ENCODE measurements at regions not wholly inside any gene's neighbourhood (a gene's known extent, or its start where the extent isn't known, plus 50 kb on each side); places are given as distances from the start of the nearest gene placed in this dataset.

DNA sequence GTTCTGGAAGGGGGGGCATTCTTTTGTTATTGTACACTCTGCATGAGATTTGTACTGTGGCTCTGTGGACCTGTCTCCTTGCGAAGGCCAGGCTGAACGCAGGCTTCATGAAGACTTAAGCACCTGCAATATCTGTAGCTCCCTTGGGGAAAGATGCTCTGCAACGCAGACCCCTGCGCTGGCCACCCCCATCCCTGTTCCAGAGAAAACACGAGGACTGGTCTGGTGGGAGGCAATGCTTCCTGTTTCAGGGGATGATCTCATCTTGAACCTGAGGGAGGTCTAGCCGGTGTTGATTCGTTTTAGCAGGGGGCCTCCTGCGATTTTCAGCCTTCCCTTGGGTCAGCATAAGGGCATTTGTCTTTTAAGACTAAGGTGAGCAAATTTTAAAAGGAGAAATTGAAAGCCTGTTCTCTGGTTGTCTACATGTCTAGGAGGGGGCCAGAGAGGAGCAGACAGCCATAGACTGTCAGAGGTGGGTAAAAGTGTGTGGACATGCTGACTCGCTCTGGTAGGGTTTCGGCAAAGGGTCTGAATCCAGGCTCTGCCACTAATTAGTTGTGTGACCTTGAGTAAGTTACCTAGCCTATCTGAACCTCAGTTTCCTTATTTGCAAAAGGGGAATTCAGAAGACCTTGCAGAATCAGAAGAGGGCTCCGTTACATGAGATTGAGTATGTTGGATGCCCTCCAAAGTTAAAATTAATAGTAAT is 80.9 kb upstream of the RASGRF1 start:
- Histone ChIP-seq H2BK5ac (ENCODE audit: low read length) (no peak overlapping the region), H3K4me2 (ENCODE audit: insufficient read depth, low read length, poor library complexity, severe bottlenecking) (no peak overlapping the region), H3K14ac (ENCODE audit: low read length) (no peak overlapping the region), H3K27ac (replicated peaks; ENCODE audit: low read length) (no peak overlapping the region), H4K91ac (ENCODE audit: low read depth, low read length, poor library complexity) (no peak overlapping the region), H3K9me3 (replicated peaks in 1 of 2; ENCODE audit: control insufficient read depth in 2 of 2, insufficient read depth in 1 of 2, low read depth in 1 of 2, low read length in 2 of 2) (no peaks in the 10 kb centered on the region), H2AK5ac (ENCODE audit: low read depth, low read length) (no peak overlapping the region), H3K9ac (ENCODE audit: low read depth, low read length, poor library complexity) (no peak overlapping the region), H3K4me3 (ENCODE audit: low read length in 2 of 2) (no peak overlapping the region), H3K79me1 (ENCODE audit: low read depth, low read length) (no peaks in the 10 kb centered on the region), H3K36me3 (replicated peaks in 1 of 2; ENCODE audit: control insufficient read depth in 2 of 2, insufficient read depth in 2 of 2, low read length in 2 of 2) (no peaks in the 10 kb centered on the region), H3K27me3 (ENCODE audit: control insufficient read depth in 3 of 3, insufficient read depth in 3 of 3, low read depth in 1 of 3, low read length in 3 of 3) (peaks cover 0 to 17% (median 0%) of the 10 kb centered on the region in 3 experiments), H2BK12ac (ENCODE audit: low read length) (no peak overlapping the region), H2BK120ac (ENCODE audit: low read depth, low read length) (no peak overlapping the region), H2AFZ (ENCODE audit: low read length) (no peak overlapping the region), H2BK15ac (ENCODE audit: low read length) (no peak overlapping the region), H3K23ac (ENCODE audit: low read depth, low read length, poor library complexity) (no peak overlapping the region), H3K4me1 (ENCODE audit: control insufficient read depth in 2 of 2, insufficient read depth in 1 of 2, low read depth in 1 of 2, low read length in 2 of 2) (peaks cover 0 to 7% of the 10 kb centered on the region in 2 donors), H3K18ac (ENCODE audit: low read length) (no peak overlapping the region), H3K4ac (ENCODE audit: low read length) (no peak overlapping the region), H4K8ac (ENCODE audit: low read depth, low read length) (no peak overlapping the region)
- DNase-seq (ENCODE audit: low spot score): no peak
- WGBS, 2 donors (ENCODE audit: extremely low coverage in 2 of 2, insufficient read length in 2 of 2, insufficient replicate concordance in 1 of 2): no CpG with 5 or more reads among the region's 11 CpGs

DNA sequence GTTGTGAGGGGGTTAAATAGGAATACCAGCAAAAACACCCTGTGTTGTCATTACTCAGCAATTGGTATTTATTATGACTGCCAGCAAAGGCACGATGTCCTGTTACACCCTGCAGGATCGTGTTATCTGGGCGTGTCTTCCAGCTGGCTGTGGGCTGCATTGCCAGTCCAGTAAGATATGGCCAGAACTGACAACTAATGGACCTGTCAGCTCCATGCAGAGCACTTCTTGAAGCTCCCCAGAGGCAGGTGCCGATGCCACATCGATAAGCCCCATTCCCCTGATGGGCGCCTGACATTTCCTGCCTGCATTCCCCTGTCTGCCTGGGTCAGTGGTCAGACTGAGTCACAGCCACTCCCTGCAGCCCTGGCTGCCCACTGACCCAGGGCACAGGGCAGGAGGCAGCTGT is 79.7 kb upstream of the RASGRF1 start:
- no peak overlapping the region for H3K23ac ChIP-seq (ENCODE audit: low read depth, low read length, poor library complexity)
- H2AFZ ChIP-seq (ENCODE audit: low read length): no peak overlapping the region
- H2BK12ac ChIP-seq (ENCODE audit: low read length): peak overlapping the region; percentile 53
- DNase-seq (ENCODE audit: low spot score): no peak
- no peaks in the 10 kb centered on the region for H3K9me3 ChIP-seq (replicated peaks in 1 of 2; ENCODE audit: control insufficient read depth in 2 of 2, insufficient read depth in 1 of 2, low read depth in 1 of 2, low read length in 2 of 2)
- no peak overlapping the region for H2AK5ac ChIP-seq (ENCODE audit: low read depth, low read length)
- H3K27me3 ChIP-seq (ENCODE audit: control insufficient read depth in 3 of 3, insufficient read depth in 3 of 3, low read depth in 1 of 3, low read length in 3 of 3): peaks cover 0 to 16% (median 0%) of the 10 kb centered on the region in 3 experiments
- peak overlapping the region; percentile 69 for H3K18ac ChIP-seq (ENCODE audit: low read length)
- H3K14ac ChIP-seq (ENCODE audit: low read length): no peak overlapping the region
- no peak overlapping the region for H3K9ac ChIP-seq (ENCODE audit: low read depth, low read length, poor library complexity)
- no peaks in the 10 kb centered on the region for H3K36me3 ChIP-seq (replicated peaks in 1 of 2; ENCODE audit: control insufficient read depth in 2 of 2, insufficient read depth in 2 of 2, low read length in 2 of 2)
- H2BK120ac ChIP-seq (ENCODE audit: low read depth, low read length): no peak overlapping the region
- no peak overlapping the region for H3K4me3 ChIP-seq (ENCODE audit: low read length in 2 of 2)
- H3K4me2 ChIP-seq (ENCODE audit: insufficient read depth, low read length, poor library complexity, severe bottlenecking): no peak overlapping the region
- H3K4ac ChIP-seq (ENCODE audit: low read length): no peak overlapping the region
- no peak overlapping the region for H2BK5ac ChIP-seq (ENCODE audit: low read length)
- peaks cover 0 to 7% of the 10 kb centered on the region in 2 donors for H3K4me1 ChIP-seq (ENCODE audit: control insufficient read depth in 2 of 2, insufficient read depth in 1 of 2, low read depth in 1 of 2, low read length in 2 of 2)
- H4K91ac ChIP-seq (ENCODE audit: low read depth, low read length, poor library complexity): no peak overlapping the region
- no peak overlapping the region for H4K8ac ChIP-seq (ENCODE audit: low read depth, low read length)
- H3K27ac ChIP-seq (replicated peaks; ENCODE audit: low read length): no peak overlapping the region
- H2BK15ac ChIP-seq (ENCODE audit: low read length): no peak overlapping the region
- no CpG with 5 or more reads among the region's 6 CpGs for WGBS, 2 donors (ENCODE audit: extremely low coverage in 2 of 2, insufficient read length in 2 of 2, insufficient replicate concordance in 1 of 2)
- H3K79me1 ChIP-seq (ENCODE audit: low read depth, low read length): no peaks in the 10 kb centered on the region

DNA sequence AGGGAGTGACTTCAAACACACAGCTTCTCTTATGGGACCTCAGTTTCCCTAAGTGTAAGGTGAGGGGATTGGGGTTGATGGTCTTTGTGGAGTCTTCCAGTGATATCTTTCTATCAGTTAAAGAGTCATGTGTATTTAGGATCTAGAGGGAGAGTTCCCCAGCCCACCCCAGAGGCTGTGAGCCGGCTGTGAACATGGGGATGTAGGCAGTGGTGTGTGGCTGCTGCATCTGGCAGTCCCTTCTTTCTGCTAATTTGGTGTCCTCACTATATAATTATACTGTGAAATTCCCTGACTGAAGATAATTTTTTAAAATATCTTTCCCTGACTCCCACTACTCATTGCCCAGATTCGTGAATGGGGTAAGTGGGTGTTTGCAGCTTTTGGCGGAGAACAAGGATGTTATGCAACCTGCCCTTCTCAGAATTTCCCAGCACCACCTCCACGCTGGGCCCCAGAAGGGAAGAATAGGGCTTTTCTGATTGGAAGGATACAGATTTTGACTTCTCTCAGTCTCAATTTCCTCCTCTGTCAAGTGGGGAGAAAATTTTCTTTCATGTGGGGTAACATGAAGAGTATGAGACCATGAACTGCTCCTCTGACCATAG is 79.0 kb upstream of the RASGRF1 start:
- Histone ChIP-seq H3K4me2 (ENCODE audit: insufficient read depth, low read length, poor library complexity, severe bottlenecking) (no peak overlapping the region), H3K9me3 (replicated peaks in 1 of 2; ENCODE audit: control insufficient read depth in 2 of 2, insufficient read depth in 1 of 2, low read depth in 1 of 2, low read length in 2 of 2) (peaks cover 0 to 2% of the 10 kb centered on the region in 2 donors), H2BK12ac (ENCODE audit: low read length) (no peak overlapping the region), H3K36me3 (replicated peaks in 1 of 2; ENCODE audit: control insufficient read depth in 2 of 2, insufficient read depth in 2 of 2, low read length in 2 of 2) (no peaks in the 10 kb centered on the region), H3K27me3 (ENCODE audit: control insufficient read depth in 3 of 3, insufficient read depth in 3 of 3, low read depth in 1 of 3, low read length in 3 of 3) (peaks cover 0 to 16% (median 0%) of the 10 kb centered on the region in 3 experiments), H3K4ac (ENCODE audit: low read length) (no peak overlapping the region), H3K9ac (ENCODE audit: low read depth, low read length, poor library complexity) (no peak overlapping the region), H3K4me3 (ENCODE audit: low read length in 2 of 2) (no peak overlapping the region), H3K4me1 (ENCODE audit: control insufficient read depth in 2 of 2, insufficient read depth in 1 of 2, low read depth in 1 of 2, low read length in 2 of 2) (peaks cover 0 to 7% of the 10 kb centered on the region in 2 donors), H2AK5ac (ENCODE audit: low read depth, low read length) (no peak overlapping the region), H2BK15ac (ENCODE audit: low read length) (peak overlapping the region; percentile 6), H3K79me1 (ENCODE audit: low read depth, low read length) (no peaks in the 10 kb centered on the region), H2AFZ (ENCODE audit: low read length) (no peak overlapping the region), H3K18ac (ENCODE audit: low read length) (no peak overlapping the region), H3K23ac (ENCODE audit: low read depth, low read length, poor library complexity) (no peak overlapping the region), H2BK5ac (ENCODE audit: low read length) (no peak overlapping the region), H4K8ac (ENCODE audit: low read depth, low read length) (no peak overlapping the region), H3K14ac (ENCODE audit: low read length) (no peak overlapping the region), H3K27ac (replicated peaks; ENCODE audit: low read length) (no peak overlapping the region), H4K91ac (ENCODE audit: low read depth, low read length, poor library complexity) (no peak overlapping the region), H2BK120ac (ENCODE audit: low read depth, low read length) (no peak overlapping the region)
- DNase-seq (ENCODE audit: low spot score): no peak
- WGBS, 2 donors (ENCODE audit: extremely low coverage in 2 of 2, insufficient read length in 2 of 2, insufficient replicate concordance in 1 of 2): no CpG with 5 or more reads among the region's 4 CpGs

DNA sequence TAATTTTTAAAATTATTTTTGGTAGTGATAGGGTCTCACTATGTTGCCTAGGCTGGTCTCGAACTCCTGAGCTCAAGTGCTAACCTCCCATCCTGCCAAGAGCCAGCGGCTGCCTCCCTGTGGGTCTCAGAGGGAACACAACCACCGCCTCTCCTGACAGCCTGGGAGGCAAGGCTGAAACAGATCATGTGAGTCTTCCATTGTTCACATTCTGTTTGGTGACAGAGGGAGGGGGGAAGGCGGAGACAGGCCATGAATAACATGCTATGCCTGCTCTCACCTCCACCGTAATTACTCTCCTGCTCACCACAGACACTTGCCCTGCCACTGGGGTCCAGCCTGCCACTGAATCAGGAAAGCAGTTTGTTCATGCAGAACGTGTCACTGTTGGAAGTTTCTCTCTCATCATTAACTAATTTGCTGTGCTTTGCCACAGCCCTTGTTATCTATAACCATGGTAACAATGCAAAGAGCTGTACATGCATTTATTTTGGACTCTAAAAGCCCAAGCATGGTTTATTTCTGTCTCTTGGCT is 78.4 kb upstream of the RASGRF1 start:
- Histone ChIP-seq H3K4me2 (ENCODE audit: insufficient read depth, low read length, poor library complexity, severe bottlenecking) (no peak overlapping the region), H3K4me3 (ENCODE audit: low read length in 2 of 2) (no peak overlapping the region), H3K27me3 (ENCODE audit: control insufficient read depth in 3 of 3, insufficient read depth in 3 of 3, low read depth in 1 of 3, low read length in 3 of 3) (peaks cover 0 to 16% (median 0%) of the 10 kb centered on the region in 3 experiments), H2BK12ac (ENCODE audit: low read length) (no peak overlapping the region), H2AFZ (ENCODE audit: low read length) (peak overlapping the region; percentile 5), H3K4me1 (ENCODE audit: control insufficient read depth in 2 of 2, insufficient read depth in 1 of 2, low read depth in 1 of 2, low read length in 2 of 2) (peaks cover 0 to 7% of the 10 kb centered on the region in 2 donors), H3K36me3 (replicated peaks in 1 of 2; ENCODE audit: control insufficient read depth in 2 of 2, insufficient read depth in 2 of 2, low read length in 2 of 2) (no peaks in the 10 kb centered on the region), H2BK5ac (ENCODE audit: low read length) (no peak overlapping the region), H3K9ac (ENCODE audit: low read depth, low read length, poor library complexity) (no peak overlapping the region), H3K27ac (replicated peaks; ENCODE audit: low read length) (no peak overlapping the region), H3K18ac (ENCODE audit: low read length) (peak overlapping the region; percentile 41), H3K79me1 (ENCODE audit: low read depth, low read length) (no peaks in the 10 kb centered on the region), H3K14ac (ENCODE audit: low read length) (no peak overlapping the region), H3K4ac (ENCODE audit: low read length) (no peak overlapping the region), H2AK5ac (ENCODE audit: low read depth, low read length) (no peak overlapping the region), H4K91ac (ENCODE audit: low read depth, low read length, poor library complexity) (no peak overlapping the region), H2BK120ac (ENCODE audit: low read depth, low read length) (no peak overlapping the region), H4K8ac (ENCODE audit: low read depth, low read length) (no peak overlapping the region), H2BK15ac (ENCODE audit: low read length) (no peak overlapping the region), H3K23ac (ENCODE audit: low read depth, low read length, poor library complexity) (no peak overlapping the region), H3K9me3 (replicated peaks in 1 of 2; ENCODE audit: control insufficient read depth in 2 of 2, insufficient read depth in 1 of 2, low read depth in 1 of 2, low read length in 2 of 2) (peaks cover 0 to 2% of the 10 kb centered on the region in 2 donors)
- DNase-seq (ENCODE audit: low spot score): peak; percentile 51
- whole genome bisulfite sequencing, 2 donors (ENCODE audit: extremely low coverage in 2 of 2, insufficient read length in 2 of 2, insufficient replicate concordance in 1 of 2): no CpG with 5 or more reads among the region's 6 CpGs
